T-cell (primary cell): ENCODE measurements at regions not wholly inside any gene's neighbourhood (a gene's known extent, or its start where the extent isn't known, plus 50 kb on each side); places are given as distances from the start of the nearest gene placed in this dataset.

Source experiments
- ATAC-seq, 4 experiments: fragments of 200-7000 bp in 3 of 4; fragments of 150-1000 bp in 1 of 4; cut with Tn5 transposase; replicated peaks in 1 of 4; 1 replicate in 3 of 4; 2 replicates in 1 of 4; pipeline ENCODE4 v1.10.0; 2021; ENCODE audit warnings: moderate library complexity in 3 of 4, mild to moderate bottlenecking in 2 of 4, moderate number of reproducible peaks in 1 of 4
- CTCF ChIA-PET, 2 donors: fragments of 300-600 bp; sonication (Branson Sonifier 250); formaldehyde crosslinking; loops; one replicate each; lab custom pipeline; 2022; ENCODE audit warnings: antibody characterized with exemption in 2 of 2; lab: Charles Lee
- POLR2A ChIA-PET, 2 donors: fragments of 300-600 bp; sonication (Branson Sonifier 250); formaldehyde crosslinking; loops; one replicate each; lab custom pipeline; 2022; ENCODE audit warnings: antibody characterized with exemption in 2 of 2; lab: Charles Lee
- DNase-seq, 35 experiments: peaks; one replicate each; pipeline versions ENCODE4 v3.0.0 to v3.0.0-alpha.2; 2013 to 2023
- H3K27ac ChIP-seq: one replicate; pipeline ENCODE4 v1.5.1; 2013; ENCODE audit warnings: low read length
- H3K27me3 ChIP-seq, 2 experiments: replicated peaks in 1 of 2; 1 replicate in 1 of 2; 2 replicates in 1 of 2; pipeline versions ENCODE4 v1.6.1 to v1.7.0; 2013; ENCODE audit warnings: low read length in 1 of 2, mixed read lengths in 1 of 2; ENCODE audit not compliant: control insufficient read depth in 2 of 2, insufficient read depth in 2 of 2; ENCODE audit errors: extremely low read depth in 1 of 2
- H3K36me3 ChIP-seq, 2 donors: 1 replicate in 1 of 2; 2 replicates in 1 of 2; pipeline versions ENCODE4 v1.6.1 to v1.7.0; 2013; ENCODE audit warnings: low read length in 1 of 2; ENCODE audit not compliant: control insufficient read depth in 2 of 2, insufficient read depth in 1 of 2; ENCODE audit errors: extremely low read depth in 1 of 2
- H3K4me1 ChIP-seq, 2 experiments: 1 replicate in 1 of 2; 2 replicates in 1 of 2; pipeline versions ENCODE4 v1.6.1 to v1.7.0; 2013; ENCODE audit warnings: low read length in 2 of 2, mixed read lengths in 1 of 2; ENCODE audit not compliant: insufficient read depth in 2 of 2, control insufficient read depth in 1 of 2; ENCODE audit errors: extremely low read depth in 1 of 2
- H3K4me3 ChIP-seq, 2 donors: 1 replicate in 1 of 2; 2 replicates in 1 of 2; pipeline versions ENCODE4 v1.5.1 to v1.7.0; 2013; ENCODE audit warnings: mild to moderate bottlenecking in 2 of 2, low read length in 1 of 2, moderate library complexity in 1 of 2; ENCODE audit not compliant: control insufficient read depth in 1 of 2; ENCODE audit errors: extremely low read depth in 1 of 2
- H3K9me3 ChIP-seq: 2 replicates; pipeline ENCODE4 v1.7.0; 2013
- H3K27ac Mint-ChIP-seq, 2 donors: one replicate each; pipeline ENCODE4 v1.8.0; 2020 to 2021; ENCODE audit warnings: mild to moderate bottlenecking in 2 of 2, mixed read lengths in 2 of 2
- H3K27me3 Mint-ChIP-seq, 2 donors: one replicate each; pipeline ENCODE4 v1.8.0; 2021 to 2022; ENCODE audit warnings: mixed read lengths in 2 of 2
- H3K36me3 Mint-ChIP-seq: one replicate; pipeline ENCODE4 v1.8.0; 2021; ENCODE audit warnings: mixed read lengths
- H3K4me1 Mint-ChIP-seq, 3 donors: one replicate each; pipeline ENCODE4 v1.8.0; 2020 to 2022; ENCODE audit warnings: mixed read lengths in 3 of 3, mild to moderate bottlenecking in 1 of 3
- H3K4me3 Mint-ChIP-seq, 3 donors: one replicate each; pipeline ENCODE4 v1.8.0; 2020 to 2022; ENCODE audit warnings: mild to moderate bottlenecking in 3 of 3, mixed read lengths in 3 of 3, moderate library complexity in 3 of 3
- H3K9me3 Mint-ChIP-seq, 3 donors: one replicate each; pipeline ENCODE4 v1.8.0; 2020 to 2022; ENCODE audit warnings: mixed read lengths in 3 of 3
- WGBS: methylation state at CpG from one replicate; pipeline ENCODE4 v1.1.5; 2013; ENCODE audit warnings: missing lambda C conversion rate; ENCODE audit not compliant: insufficient coverage; 5-methylcytosine and 5-hydroxymethylcytosine counted together

- POLR2A ChIA-PET = interaction anchor here in 1 of 2 donors (0.5 to 0.8 kb wide), 4 partner anchors 8 to 164 kb away, joined by 3 to 4 read pairs (median 4); no protein-coding TSS in a partner anchor
- peak overlapping the region; percentile 89 to 98 for H3K27ac Mint-ChIP-seq
- peaks cover 0 to 3% of the 10 kb centered on the region in 2 donors for H3K27me3 Mint-ChIP-seq
- no peaks in the 10 kb centered on the region for H3K27me3 ChIP-seq
- ATAC-seq = peak in 1 of 4 experiments; percentile 8
- no peak for DNase-seq
- peaks cover 0 to 3% (median 0%) of the 10 kb centered on the region in 3 donors for H3K9me3 Mint-ChIP-seq
- peaks cover 10% of the 10 kb centered on the region for H3K36me3 Mint-ChIP-seq
- no peak overlapping the region for H3K4me3 ChIP-seq
- CTCF ChIA-PET = interaction anchor here in 1 of 2 donors (1.0 to 1.5 kb wide), 6 partner anchors 8 to 100 kb away, joined by 3 to 9 read pairs (median 5); no protein-coding TSS in a partner anchor
- peak overlapping the region; percentile 90 for H3K27ac ChIP-seq
- peaks cover 32 to 91% (median 65%) of the 10 kb centered on the region in 3 donors for H3K4me1 Mint-ChIP-seq
- peak overlapping the region in 2 of 3 donors; percentile 17 to 58 for H3K4me3 Mint-ChIP-seq
- H3K9me3 ChIP-seq = no peaks in the 10 kb centered on the region
- peaks cover 9 to 53% of the 10 kb centered on the region in 2 experiments for H3K4me1 ChIP-seq
- no peaks in the 10 kb centered on the region for H3K36me3 ChIP-seq
- WGBS = no CpG with 5 or more reads among the region's 4 CpGs
These were observed 151.4 kb upstream of the ITGB1 start for GRCh38 chr10:33109384-33109783.

DNA sequence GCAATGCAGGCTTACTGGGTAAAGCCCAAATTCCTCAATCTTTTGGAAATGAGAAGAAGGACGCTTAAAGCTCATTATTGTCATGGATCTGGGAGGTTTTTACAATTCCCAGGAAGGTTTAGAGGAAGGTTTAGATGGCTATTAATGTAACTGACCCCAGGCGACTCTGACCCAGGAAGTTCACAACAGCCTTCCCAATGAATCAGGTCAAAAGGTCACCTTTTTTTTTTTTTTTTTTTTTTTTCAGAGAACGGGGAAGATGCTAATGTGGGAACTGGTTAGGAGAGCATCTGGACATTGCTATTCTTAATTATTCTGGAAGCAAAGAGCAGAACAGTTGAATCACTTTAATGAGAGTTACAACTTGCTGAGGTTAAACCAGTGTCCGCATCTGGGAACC, 149.9 kb upstream of the ITGB1 start:
- H3K4me3 Mint-ChIP-seq = no peak overlapping the region
- H3K27ac ChIP-seq = peak overlapping the region; percentile 90
- H3K27me3 Mint-ChIP-seq = peaks cover 0 to 3% of the 10 kb centered on the region in 2 donors
- no CpG with 5 or more reads among the region's 4 CpGs for WGBS
- H3K4me1 Mint-ChIP-seq = peaks cover 20 to 88% (median 56%) of the 10 kb centered on the region in 3 donors
- DNase-seq (no peak), ATAC-seq (no peak)
- peak overlapping the region; percentile 34 to 98 for H3K27ac Mint-ChIP-seq
- H3K4me1 ChIP-seq = peaks cover 6 to 46% of the 10 kb centered on the region in 2 experiments
- no peaks in the 10 kb centered on the region for H3K36me3 ChIP-seq
- POLR2A ChIA-PET = interaction anchor here in 1 of 2 donors (0.6 kb wide), 1 partner anchor 1157 kb away, joined by 5 read pairs; no protein-coding TSS in a partner anchor
- CTCF ChIA-PET = interaction anchor here (0.7 to 1.0 kb wide), 3 partner anchors 18 to 504 kb away, joined by 3 to 7 read pairs (median 6); no protein-coding TSS in a partner anchor
- H3K9me3 ChIP-seq = no peaks in the 10 kb centered on the region
- peaks cover 3 to 6% (median 5%) of the 10 kb centered on the region in 3 donors for H3K9me3 Mint-ChIP-seq
- H3K27me3 ChIP-seq = no peaks in the 10 kb centered on the region
- no peak overlapping the region for H3K4me3 ChIP-seq
- peaks cover 15% of the 10 kb centered on the region for H3K36me3 Mint-ChIP-seq

GRCh38 chr10:33106767-33107166, 148.7 kb upstream of the ITGB1 start:
- Mint-ChIP-seq H3K4me3 (no peak overlapping the region), H3K27me3 (peaks cover 0 to 3% of the 10 kb centered on the region in 2 donors), H3K36me3 (peaks cover 15% of the 10 kb centered on the region), H3K27ac (peak overlapping the region; percentile 66 to 98), H3K4me1 (peaks cover 21 to 88% (median 48%) of the 10 kb centered on the region in 3 donors), H3K9me3 (peaks cover 3 to 6% (median 5%) of the 10 kb centered on the region in 3 donors)
- no peak for DNase-seq
- peaks cover 6 to 40% of the 10 kb centered on the region in 2 experiments for H3K4me1 ChIP-seq
- no peak overlapping the region for H3K4me3 ChIP-seq
- no peaks in the 10 kb centered on the region for H3K27me3 ChIP-seq
- POLR2A ChIA-PET = no interaction called here
- H3K9me3 ChIP-seq = no peaks in the 10 kb centered on the region
- WGBS = 86% methylated on average over 7 of the region's 10 CpGs
- no peak overlapping the region for H3K27ac ChIP-seq
- ATAC-seq = no peak
- CTCF ChIA-PET = no interaction called here
- no peaks in the 10 kb centered on the region for H3K36me3 ChIP-seq

- 77% methylated on average over 3 of the region's 5 CpGs for WGBS
- peaks cover 0 to 3% of the 10 kb centered on the region in 2 donors for H3K27me3 Mint-ChIP-seq
- DNase-seq (no peak), ATAC-seq (no peak)
- peaks cover 0 to 28% of the 10 kb centered on the region in 2 experiments for H3K4me1 ChIP-seq
- H3K36me3 ChIP-seq = no peaks in the 10 kb centered on the region
- no peak overlapping the region for H3K4me3 Mint-ChIP-seq
- ChIA-PET CTCF (interaction anchor here in 1 of 2 donors (0.6 kb wide), 1 partner anchor 61 kb away, joined by 9 read pairs; no protein-coding TSS in a partner anchor), POLR2A (interaction anchor here in 1 of 2 donors (0.6 kb wide), 1 partner anchor 317 kb away, joined by 3 read pairs; no protein-coding TSS in a partner anchor)
- no peak overlapping the region for H3K4me3 ChIP-seq
- peaks cover 20 to 86% (median 44%) of the 10 kb centered on the region in 3 donors for H3K4me1 Mint-ChIP-seq
- H3K27ac Mint-ChIP-seq = peak overlapping the region; percentile 57 to 92
- H3K27ac ChIP-seq = no peak overlapping the region
- no peaks in the 10 kb centered on the region for H3K27me3 ChIP-seq
- H3K9me3 ChIP-seq = no peaks in the 10 kb centered on the region
- H3K36me3 Mint-ChIP-seq = peaks cover 15% of the 10 kb centered on the region
- peaks cover 3 to 6% (median 5%) of the 10 kb centered on the region in 3 donors for H3K9me3 Mint-ChIP-seq
These were observed 145.9 kb upstream of the ITGB1 start for GRCh38 chr10:33103863-33104379.

GRCh38 chr10:33102071-33102470, 144.0 kb upstream of the ITGB1 start:
- ChIA-PET CTCF (interaction anchor here in 1 of 2 donors (1.1 to 1.5 kb wide), 2 partner anchors 8 to 14 kb away, joined by 3 to 9 read pairs; no protein-coding TSS in a partner anchor), POLR2A (interaction anchor here in 1 of 2 donors (1.1 kb wide), 1 partner anchor 21 kb away, joined by 8 read pairs; no protein-coding TSS in a partner anchor)
- Mint-ChIP-seq H3K27me3 (no peaks in the 10 kb centered on the region), H3K4me3 (no peak overlapping the region), H3K36me3 (peaks cover 10% of the 10 kb centered on the region), H3K27ac (peak overlapping the region; percentile 68 to 92), H3K4me1 (peaks cover 22 to 81% (median 36%) of the 10 kb centered on the region in 3 donors), H3K9me3 (peaks cover 3 to 6% (median 5%) of the 10 kb centered on the region in 3 donors)
- Histone ChIP-seq H3K27ac (no peak overlapping the region), H3K4me3 (no peak overlapping the region), H3K36me3 (no peaks in the 10 kb centered on the region), H3K9me3 (no peaks in the 10 kb centered on the region), H3K4me1 (peaks cover 2 to 27% of the 10 kb centered on the region in 2 experiments), H3K27me3 (no peaks in the 10 kb centered on the region)
- ATAC-seq = no peak
- no peak for DNase-seq
- WGBS = 84% methylated on average over 2 of the region's 5 CpGs

DNA sequence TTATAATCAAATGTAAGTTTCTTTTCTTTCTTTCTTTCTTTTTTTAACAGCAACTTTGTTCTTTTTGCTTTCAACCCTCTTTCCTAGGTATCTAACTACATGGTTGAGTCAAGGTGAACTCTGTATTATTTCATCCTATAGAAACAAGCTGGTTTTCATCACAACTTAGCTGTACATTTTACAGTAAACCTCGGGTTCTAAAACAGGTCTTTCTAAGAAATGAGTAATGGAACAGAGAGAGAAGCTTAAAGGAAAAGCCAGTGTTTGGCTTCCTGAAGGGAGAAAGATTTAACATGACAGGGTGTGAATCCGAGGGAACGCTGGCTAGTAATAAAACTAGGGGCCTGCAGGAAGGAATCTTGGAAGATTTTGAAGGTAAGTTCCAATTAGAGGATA, 143.4 kb upstream of the ITGB1 start:
- WGBS = no CpG with 5 or more reads among the region's 3 CpGs
- Mint-ChIP-seq H3K36me3 (peaks cover 10% of the 10 kb centered on the region), H3K27ac (peak overlapping the region; percentile 68 to 92), H3K27me3 (no peaks in the 10 kb centered on the region), H3K9me3 (peaks cover 3 to 6% (median 5%) of the 10 kb centered on the region in 3 donors), H3K4me3 (peak overlapping the region in 2 of 3 donors; percentile 1 to 28), H3K4me1 (peaks cover 22 to 81% (median 36%) of the 10 kb centered on the region in 3 donors)
- H3K27me3 ChIP-seq = no peaks in the 10 kb centered on the region
- ATAC-seq (no peak), DNase-seq (no peak)
- H3K27ac ChIP-seq = peak overlapping the region; percentile 44
- H3K9me3 ChIP-seq = no peaks in the 10 kb centered on the region
- POLR2A ChIA-PET = interaction anchor here (0.7 kb wide), 2 partner anchors 8 to 9 kb away, joined by 3 to 4 read pairs; no protein-coding TSS in a partner anchor
- no peaks in the 10 kb centered on the region for H3K36me3 ChIP-seq
- CTCF ChIA-PET = interaction anchor here in 1 of 2 donors (0.7 to 1.5 kb wide), 3 partner anchors 9 to 205 kb away, joined by 3 to 9 read pairs (median 3); no protein-coding TSS in a partner anchor
- H3K4me1 ChIP-seq = peaks cover 2 to 22% of the 10 kb centered on the region in 2 experiments
- H3K4me3 ChIP-seq = no peak overlapping the region
